ENCODE measurements at regions not wholly inside any gene's neighbourhood (a gene's known extent, or its start where the extent isn't known, plus 50 kb on each side); places are given as distances from the start of the nearest gene placed in this dataset.

GRCh38 chr13:103351035-103351828 lies 285.0 kb upstream of the SLC10A2 start:
- H3K27ac ChIP-seq (replicated peaks) = peak overlapping the region; percentile 69
- no peaks in the 10 kb centered on the region for H3K9me3 ChIP-seq (replicated peaks)
- peak overlapping the region; percentile 27 for H3K4me3 ChIP-seq
- H3K27me3 ChIP-seq (ENCODE audit: low read depth) = no peaks in the 10 kb centered on the region
- intact Hi-C loops (cut with micrococcal nuclease) = no loop called here
- TF ChIP-seq, protein P1, sequence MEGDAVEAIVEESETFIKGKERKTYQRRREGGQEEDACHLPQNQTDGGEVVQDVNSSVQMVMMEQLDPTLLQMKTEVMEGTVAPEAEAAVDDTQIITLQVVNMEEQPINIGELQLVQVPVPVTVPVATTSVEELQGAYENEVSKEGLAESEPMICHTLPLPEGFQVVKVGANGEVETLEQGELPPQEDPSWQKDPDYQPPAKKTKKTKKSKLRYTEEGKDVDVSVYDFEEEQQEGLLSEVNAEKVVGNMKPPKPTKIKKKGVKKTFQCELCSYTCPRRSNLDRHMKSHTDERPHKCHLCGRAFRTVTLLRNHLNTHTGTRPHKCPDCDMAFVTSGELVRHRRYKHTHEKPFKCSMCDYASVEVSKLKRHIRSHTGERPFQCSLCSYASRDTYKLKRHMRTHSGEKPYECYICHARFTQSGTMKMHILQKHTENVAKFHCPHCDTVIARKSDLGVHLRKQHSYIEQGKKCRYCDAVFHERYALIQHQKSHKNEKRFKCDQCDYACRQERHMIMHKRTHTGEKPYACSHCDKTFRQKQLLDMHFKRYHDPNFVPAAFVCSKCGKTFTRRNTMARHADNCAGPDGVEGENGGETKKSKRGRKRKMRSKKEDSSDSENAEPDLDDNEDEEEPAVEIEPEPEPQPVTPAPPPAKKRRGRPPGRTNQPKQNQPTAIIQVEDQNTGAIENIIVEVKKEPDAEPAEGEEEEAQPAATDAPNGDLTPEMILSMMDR (IDR thresholded peaks at IDR 0.05; ENCODE audit: borderline replicate concordance) = no peak
- H3K4me1 ChIP-seq = peaks cover 30% of the 10 kb centered on the region
- no peaks in the 10 kb centered on the region for H3K36me3 ChIP-seq
- peak; percentile 26 for DNase-seq

DNA sequence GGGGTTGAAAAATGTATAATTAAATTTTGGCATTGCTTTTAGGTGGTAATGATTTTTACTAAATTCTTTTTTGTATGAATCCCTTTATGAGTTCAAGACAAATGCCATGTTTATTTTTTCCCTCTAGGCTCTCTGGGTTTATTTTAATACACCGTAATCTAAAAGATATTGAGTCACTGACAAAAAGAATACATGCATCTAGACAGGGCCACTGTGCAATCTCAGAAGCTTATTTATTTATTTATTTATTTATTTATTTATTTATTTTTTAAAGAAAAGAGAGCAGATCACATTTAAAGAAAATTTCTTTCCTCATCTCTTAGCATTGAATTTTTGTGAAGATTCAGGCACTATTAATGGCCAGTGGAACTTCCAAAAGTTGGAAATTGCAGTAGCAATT lies 283.9 kb upstream of the SLC10A2 start:
- Histone ChIP-seq H3K27me3 (ENCODE audit: low read depth) (no peaks in the 10 kb centered on the region), H3K9me3 (replicated peaks) (peaks cover 9% of the 10 kb centered on the region), H3K27ac (replicated peaks) (peak overlapping the region; percentile 69), H3K4me3 (peak overlapping the region; percentile 10), H3K4me1 (peaks cover 30% of the 10 kb centered on the region), H3K36me3 (no peaks in the 10 kb centered on the region)
- DNase-seq = no peak
- TF ChIP-seq, protein P1 (IDR thresholded peaks at IDR 0.05; ENCODE audit: borderline replicate concordance) = no peak
- intact Hi-C loops (cut with micrococcal nuclease) = no loop called here

DNA sequence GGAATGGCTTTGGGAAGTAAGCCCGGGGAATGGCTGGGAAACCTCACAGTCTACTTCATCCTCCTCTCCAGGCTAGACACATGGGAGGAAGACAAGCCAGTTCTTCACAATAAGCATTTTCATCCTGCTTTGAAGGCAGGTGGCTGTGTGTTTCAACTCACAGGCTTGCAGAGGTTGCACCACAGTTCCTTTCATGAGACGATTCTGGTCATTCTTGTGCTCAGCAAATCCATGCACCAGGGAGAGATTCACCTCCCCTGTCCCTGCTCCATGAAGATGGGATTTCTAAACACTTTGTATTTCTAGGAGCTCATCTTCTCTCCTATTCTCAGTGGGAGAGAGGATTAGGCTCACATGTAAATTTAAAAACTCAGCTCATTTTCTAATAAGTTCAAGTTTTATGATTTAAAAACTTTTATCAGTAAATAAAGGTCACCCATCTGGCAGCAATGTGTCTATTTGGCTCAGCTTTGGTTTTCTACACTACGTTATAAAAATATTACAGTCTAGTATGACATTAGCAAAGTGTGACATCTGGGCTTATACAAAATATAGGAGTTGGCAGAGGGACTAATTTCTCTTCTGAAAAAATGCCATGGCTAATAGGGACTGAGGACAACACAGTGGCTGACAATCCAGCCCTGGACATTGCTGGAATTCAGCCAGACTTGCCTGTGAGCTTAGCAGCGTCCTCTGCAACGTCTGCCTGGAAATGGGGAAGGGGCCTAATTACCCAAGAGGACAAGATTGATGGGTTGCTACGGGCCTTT lies 283.2 kb upstream of the SLC10A2 start:
- Histone ChIP-seq H3K36me3 (no peaks in the 10 kb centered on the region), H3K27me3 (ENCODE audit: low read depth) (no peaks in the 10 kb centered on the region), H3K27ac (replicated peaks) (peak overlapping the region; percentile 69), H3K9me3 (replicated peaks) (peaks cover 16% of the 10 kb centered on the region), H3K4me3 (peak overlapping the region; percentile 10), H3K4me1 (peaks cover 30% of the 10 kb centered on the region)
- TF ChIP-seq, protein P1 (IDR thresholded peaks at IDR 0.05; ENCODE audit: borderline replicate concordance) = no peak
- DNase-seq = no peak
- intact Hi-C loops (cut with micrococcal nuclease) = no loop called here

- H3K4me3 ChIP-seq = no peak overlapping the region
- intact Hi-C loops (cut with micrococcal nuclease) = no loop called here
- no peaks in the 10 kb centered on the region for H3K4me1 ChIP-seq
- H3K36me3 ChIP-seq = no peaks in the 10 kb centered on the region
- H3K9me3 ChIP-seq (replicated peaks) = peaks cover 9% of the 10 kb centered on the region
- H3K27me3 ChIP-seq (ENCODE audit: low read depth) = no peaks in the 10 kb centered on the region
- no peak for DNase-seq
- TF ChIP-seq, protein P1 (IDR thresholded peaks at IDR 0.05; ENCODE audit: borderline replicate concordance) = no peak
- H3K27ac ChIP-seq (replicated peaks) = no peak overlapping the region
These were observed 269.0 kb upstream of the SLC10A2 start for GRCh38 chr13:103335241-103335640.

GRCh38 chr13:103331924-103332323 lies 265.7 kb upstream of the SLC10A2 start:
- DNase-seq = no peak
- Histone ChIP-seq H3K4me3 (no peak overlapping the region), H3K9me3 (replicated peaks) (no peaks in the 10 kb centered on the region), H3K36me3 (no peaks in the 10 kb centered on the region), H3K4me1 (no peaks in the 10 kb centered on the region), H3K27ac (replicated peaks) (no peak overlapping the region), H3K27me3 (ENCODE audit: low read depth) (no peaks in the 10 kb centered on the region)
- intact Hi-C loops (cut with micrococcal nuclease) = no loop called here
- TF ChIP-seq, protein P1 (IDR thresholded peaks at IDR 0.05; ENCODE audit: borderline replicate concordance) = no peak
